SIG-M5 treated with dmso at 0.1 percent for 504 hours (cell line): ENCODE measurements at regions not wholly inside any gene's neighbourhood (a gene's known extent, or its start where the extent isn't known, plus 50 kb on each side); places are given as distances from the start of the nearest gene placed in this dataset.
"Not testable (repeated sequence)": the region's sequence is repeated elsewhere in the genome, so short reads cannot be mapped to it uniquely, and the experiment has no call there.

ENCODE experiments used
- DNase-seq: peaks from one replicate; lab custom pipeline; 2025; ENCODE audit not compliant: unreplicated experiment; lab: John Stamatoyannopoulos, UW

- no peak for DNase-seq
These were observed 217.4 kb upstream of the GCFC2 start for GRCh38 chr2:75928093-75928492.

GRCh38 chr2:75925331-75926024, 214.8 kb upstream of the GCFC2 start:
- DNase-seq, result no peak

DNA sequence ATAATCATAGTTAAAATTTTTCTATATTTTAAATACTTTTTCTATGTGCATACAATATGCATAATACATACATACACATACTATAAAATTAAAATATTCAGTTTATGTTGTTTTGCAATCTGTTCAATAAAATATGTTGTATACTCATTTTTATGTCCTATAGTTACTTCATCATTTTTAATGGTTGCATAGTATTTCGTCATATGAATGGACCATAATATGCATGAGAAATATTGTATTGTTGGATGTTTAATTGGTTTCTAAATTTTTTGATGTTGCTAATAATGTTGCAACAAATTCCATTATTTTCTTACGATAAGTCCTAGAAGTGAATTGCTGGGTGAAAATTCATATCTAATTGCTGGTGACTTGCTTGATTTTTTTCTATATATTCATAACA, 211.5 kb upstream of the GCFC2 start:
- DNase-seq, result no peak

GRCh38 chr2:75920859-75921551, 210.3 kb upstream of the GCFC2 start:
- DNase-seq, result no peak

DNA sequence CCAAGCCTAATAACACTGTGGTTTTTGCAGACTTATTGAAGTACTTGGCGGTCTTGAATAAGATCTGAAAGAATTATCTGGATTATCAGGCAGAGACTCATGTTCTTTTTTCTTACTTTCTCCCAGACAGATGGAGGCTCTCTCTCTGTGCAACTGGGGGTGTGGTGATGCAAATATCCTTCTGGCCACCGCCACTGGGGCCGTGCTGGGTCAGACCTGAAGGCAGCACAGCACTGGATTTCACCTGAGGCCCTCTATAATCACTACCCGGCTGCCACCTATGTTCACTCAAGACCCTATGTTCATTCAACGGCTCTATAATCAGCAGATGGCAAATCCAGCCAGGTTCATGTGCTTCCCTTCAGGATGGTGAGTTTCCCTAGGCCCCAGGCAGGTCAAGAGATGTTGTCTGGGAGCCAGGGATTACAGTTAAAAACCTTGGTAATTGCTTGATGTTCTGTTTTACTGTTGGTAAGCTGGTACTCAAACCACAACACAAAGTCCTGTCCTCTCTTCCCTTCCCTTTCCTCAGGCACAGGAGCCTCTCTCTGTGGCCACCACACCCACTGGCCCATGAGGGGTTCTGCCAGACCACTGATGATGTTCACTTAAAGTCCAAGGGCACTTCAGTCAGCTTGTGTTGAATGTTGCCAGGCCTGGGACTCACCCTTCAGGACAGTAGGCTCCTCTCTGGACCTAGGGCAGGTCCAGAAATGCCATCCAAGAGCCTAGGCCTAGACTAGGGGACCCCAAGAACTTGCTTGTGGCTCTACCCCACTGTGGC, 205.3 kb upstream of the GCFC2 start:
- DNase-seq, result no peak

DNA sequence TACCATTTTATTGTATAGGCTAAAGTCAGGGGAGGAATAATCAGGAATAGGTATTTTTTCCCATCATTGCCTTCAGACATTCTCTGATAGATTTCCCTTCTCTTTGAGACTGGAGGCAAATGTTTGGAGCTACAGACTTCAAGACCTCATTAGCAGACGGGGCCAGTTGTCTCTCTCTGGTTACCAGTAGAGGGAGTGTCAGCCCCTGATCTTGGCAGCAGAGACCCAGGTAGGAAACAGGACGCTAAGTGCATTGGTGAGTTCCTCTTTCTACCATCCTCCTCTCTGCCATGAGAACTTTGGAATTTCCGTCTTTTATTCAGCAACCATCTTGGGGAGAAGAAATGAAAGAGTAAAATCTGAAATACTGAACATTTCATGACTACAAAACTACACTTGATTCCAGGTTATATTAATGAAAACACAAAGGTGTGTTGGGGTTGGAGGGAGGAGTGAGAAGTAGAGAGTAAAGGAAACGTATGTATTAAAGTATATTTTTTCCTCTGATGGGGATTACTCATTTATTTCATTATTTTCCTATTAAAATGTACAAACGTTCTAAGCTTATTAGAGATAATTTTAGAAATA, 186.2 kb upstream of the GCFC2 start:
- DNase-seq, result peak; percentile 55

DNA sequence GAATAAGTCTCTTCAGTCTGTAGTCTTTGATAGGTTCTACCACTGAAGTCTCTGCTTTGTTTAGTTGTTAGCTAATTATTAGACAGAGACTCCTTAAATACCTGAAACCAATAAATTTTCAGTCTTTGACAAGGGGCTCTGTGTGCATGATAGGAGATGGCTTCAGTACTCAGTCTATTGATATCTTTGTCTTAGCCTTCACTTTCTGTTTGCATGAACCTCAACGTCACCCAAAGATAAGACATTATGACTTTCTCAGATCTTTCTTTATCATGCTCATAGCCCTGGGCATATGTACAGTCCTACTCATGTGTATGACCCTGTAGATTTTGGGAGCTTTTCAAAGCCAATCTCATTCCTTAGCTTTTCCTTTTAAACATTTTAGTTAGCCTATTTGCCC, 183.5 kb upstream of the GCFC2 start:
- DNase-seq, result no peak

GRCh38 chr2:75892490-75892889, 181.8 kb upstream of the GCFC2 start:
- DNase-seq, result no peak

GRCh38 chr2:75882530-75882929, 171.8 kb upstream of the GCFC2 start:
- no peak for DNase-seq

GRCh38 chr2:75875606-75876005, 164.9 kb upstream of the GCFC2 start:
- DNase-seq, result not testable (repeated sequence)

DNA sequence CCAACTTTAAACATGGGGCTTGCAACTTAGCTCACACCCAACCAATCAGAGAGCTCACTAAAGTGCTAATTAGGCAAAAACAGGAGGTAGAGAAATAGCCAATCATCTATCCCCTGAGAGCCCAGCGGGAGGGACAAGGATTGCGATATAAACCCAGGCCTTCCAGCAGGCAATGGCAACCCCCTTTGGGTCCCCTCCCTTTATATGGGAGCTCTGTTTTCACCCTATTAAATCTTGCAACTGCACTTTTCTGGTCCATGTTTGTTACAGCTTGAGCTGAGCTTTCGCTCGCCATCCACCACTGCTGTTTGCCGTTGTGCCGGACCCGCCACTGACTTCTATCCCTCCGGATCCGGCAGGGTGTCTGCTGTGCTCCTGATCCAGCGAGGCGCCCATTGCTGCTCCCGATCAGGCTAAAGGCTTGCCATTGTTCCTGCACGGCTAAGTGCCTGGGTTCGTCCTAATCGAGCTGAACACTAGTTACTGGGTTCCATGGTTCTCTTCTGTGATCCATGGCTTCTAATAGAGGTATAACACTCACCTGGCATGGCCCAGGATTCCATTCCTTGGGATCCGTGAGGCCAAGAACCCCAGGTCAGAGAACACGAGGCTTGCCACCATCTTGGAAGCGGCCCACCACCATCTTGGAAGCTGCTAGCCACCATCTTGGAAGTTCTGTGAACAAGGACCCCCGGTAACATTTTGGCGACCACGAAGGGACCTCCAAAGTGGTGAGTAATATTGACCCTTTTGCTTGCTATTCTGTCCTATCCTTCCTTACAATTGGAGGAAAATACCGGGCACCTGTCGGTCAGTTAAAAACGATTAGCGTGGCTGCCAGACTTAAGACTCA, 161.3 kb upstream of the GCFC2 start:
- DNase-seq, result not testable (repeated sequence)

GRCh38 chr2:75870651-75871137, 160.0 kb upstream of the GCFC2 start:
- no peak for DNase-seq

GRCh38 chr2:75870133-75870532, 159.4 kb upstream of the GCFC2 start:
- no peak for DNase-seq

GRCh38 chr2:75865702-75866101, 155.0 kb upstream of the GCFC2 start:
- no peak for DNase-seq

- DNase-seq, result no peak
These were observed 154.4 kb upstream of the GCFC2 start for GRCh38 chr2:75865083-75865482.

DNA sequence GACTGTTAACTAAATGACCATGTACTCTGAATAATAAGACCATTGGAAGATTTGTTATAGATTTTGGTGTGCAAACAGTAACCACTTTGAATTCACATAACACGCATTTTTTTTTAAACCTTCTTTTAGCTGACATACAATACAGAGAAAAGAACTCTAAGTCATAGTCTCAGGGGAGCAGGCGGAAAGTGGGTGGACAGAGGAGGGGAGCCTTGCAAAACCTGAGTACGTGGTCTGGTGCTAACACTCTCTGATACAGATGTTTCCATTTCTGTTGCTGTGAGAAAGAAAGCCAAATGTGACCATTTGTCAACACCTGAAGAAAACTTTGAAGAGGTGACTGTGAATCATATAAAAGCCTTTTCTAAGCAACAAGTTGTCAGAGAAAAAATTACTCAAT, 151.8 kb upstream of the GCFC2 start:
- DNase-seq, result no peak

GRCh38 chr2:75853436-75853835, 142.7 kb upstream of the GCFC2 start:
- DNase-seq, result no peak

DNA sequence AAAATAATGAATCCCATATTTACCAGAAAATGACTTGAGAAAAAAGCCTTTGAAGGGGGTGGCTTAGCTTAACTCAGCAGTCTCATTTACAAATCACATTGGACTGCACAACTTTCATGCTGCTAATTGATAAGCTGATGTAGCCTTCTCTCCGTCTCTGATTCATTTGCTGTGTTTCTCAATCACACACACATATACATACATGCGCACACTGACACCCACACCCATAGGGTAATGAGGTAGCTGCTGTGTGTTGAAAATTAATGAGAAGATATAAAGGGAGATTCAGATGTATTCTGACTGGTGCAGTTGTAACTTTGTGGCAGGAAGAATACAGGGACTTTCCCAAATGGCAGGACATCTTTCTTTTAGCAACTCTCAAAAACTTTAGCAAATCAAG, 141.9 kb upstream of the GCFC2 start:
- DNase-seq, result no peak

- DNase-seq, result no peak
These were observed 136.0 kb upstream of the GCFC2 start for GRCh38 chr2:75846683-75847190.

- DNase-seq, result no peak
These were observed 133.9 kb upstream of the GCFC2 start for GRCh38 chr2:75844651-75845050.
